ENCODE measurements at regions not wholly inside any gene's neighbourhood (a gene's known extent, or its start where the extent isn't known, plus 50 kb on each side); places are given as distances from the start of the nearest gene placed in this dataset.

- Mint-ChIP-seq H3K36me3 (no peaks in the 10 kb centered on the region; the same call in 1 of the 2 replicates), H3K27me3 (ENCODE audit: low read depth) (no peaks in the 10 kb centered on the region), H3K4me3 (no peak overlapping the region), H3K27ac (no peak overlapping the region), H3K9me3 (peaks cover 20% of the 10 kb centered on the region), H3K4me1 (no peaks in the 10 kb centered on the region)
- CTCF ChIA-PET = no interaction called here
- no peak for DNase-seq (ENCODE audit: low spot score)
- POLR2A ChIA-PET = no interaction called here
- TF ChIP-seq NR2C2 (CRISPR knock-in tag; IDR thresholded peaks at IDR 0.05) (no peak), AFF4 (CRISPR knock-in tag; IDR thresholded peaks at IDR 0.05; ENCODE audit: borderline replicate concordance) (no peak), JAZF1 (CRISPR knock-in tag; IDR thresholded peaks at IDR 0.05) (no peak), OVOL2 (CRISPR knock-in tag; IDR thresholded peaks at IDR 0.05; ENCODE audit: borderline replicate concordance) (no peak), SOX15 (CRISPR knock-in tag; IDR thresholded peaks at IDR 0.05) (no peak), TEAD1 (CRISPR knock-in tag; IDR thresholded peaks at IDR 0.05) (no peak), FOXJ3 (CRISPR knock-in tag; IDR thresholded peaks at IDR 0.05; ENCODE audit: borderline replicate concordance) (no peak)
- TF ChIP-seq, protein P1, sequence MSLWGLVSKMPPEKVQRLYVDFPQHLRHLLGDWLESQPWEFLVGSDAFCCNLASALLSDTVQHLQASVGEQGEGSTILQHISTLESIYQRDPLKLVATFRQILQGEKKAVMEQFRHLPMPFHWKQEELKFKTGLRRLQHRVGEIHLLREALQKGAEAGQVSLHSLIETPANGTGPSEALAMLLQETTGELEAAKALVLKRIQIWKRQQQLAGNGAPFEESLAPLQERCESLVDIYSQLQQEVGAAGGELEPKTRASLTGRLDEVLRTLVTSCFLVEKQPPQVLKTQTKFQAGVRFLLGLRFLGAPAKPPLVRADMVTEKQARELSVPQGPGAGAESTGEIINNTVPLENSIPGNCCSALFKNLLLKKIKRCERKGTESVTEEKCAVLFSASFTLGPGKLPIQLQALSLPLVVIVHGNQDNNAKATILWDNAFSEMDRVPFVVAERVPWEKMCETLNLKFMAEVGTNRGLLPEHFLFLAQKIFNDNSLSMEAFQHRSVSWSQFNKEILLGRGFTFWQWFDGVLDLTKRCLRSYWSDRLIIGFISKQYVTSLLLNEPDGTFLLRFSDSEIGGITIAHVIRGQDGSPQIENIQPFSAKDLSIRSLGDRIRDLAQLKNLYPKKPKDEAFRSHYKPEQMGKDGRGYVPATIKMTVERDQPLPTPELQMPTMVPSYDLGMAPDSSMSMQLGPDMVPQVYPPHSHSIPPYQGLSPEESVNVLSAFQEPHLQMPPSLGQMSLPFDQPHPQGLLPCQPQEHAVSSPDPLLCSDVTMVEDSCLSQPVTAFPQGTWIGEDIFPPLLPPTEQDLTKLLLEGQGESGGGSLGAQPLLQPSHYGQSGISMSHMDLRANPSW (CRISPR knock-in tag; conservative IDR thresholded peaks at IDR 0.05; ENCODE audit: low read depth) = no peak
- TF ChIP-seq, protein P2, sequence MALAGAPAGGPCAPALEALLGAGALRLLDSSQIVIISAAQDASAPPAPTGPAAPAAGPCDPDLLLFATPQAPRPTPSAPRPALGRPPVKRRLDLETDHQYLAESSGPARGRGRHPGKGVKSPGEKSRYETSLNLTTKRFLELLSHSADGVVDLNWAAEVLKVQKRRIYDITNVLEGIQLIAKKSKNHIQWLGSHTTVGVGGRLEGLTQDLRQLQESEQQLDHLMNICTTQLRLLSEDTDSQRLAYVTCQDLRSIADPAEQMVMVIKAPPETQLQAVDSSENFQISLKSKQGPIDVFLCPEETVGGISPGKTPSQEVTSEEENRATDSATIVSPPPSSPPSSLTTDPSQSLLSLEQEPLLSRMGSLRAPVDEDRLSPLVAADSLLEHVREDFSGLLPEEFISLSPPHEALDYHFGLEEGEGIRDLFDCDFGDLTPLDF (CRISPR knock-in tag; IDR thresholded peaks at IDR 0.05) = no peak
- no peak for ATAC-seq
Observed at GRCh38 chr10:88174391-88174790, 311.0 kb downstream of the PTEN start.

- no peak for DNase-seq (ENCODE audit: low spot score)
- H3K9me3 Mint-ChIP-seq = peaks cover 13% of the 10 kb centered on the region
- TF ChIP-seq FOXJ3 (CRISPR knock-in tag; IDR thresholded peaks at IDR 0.05; ENCODE audit: borderline replicate concordance) (no peak), MLX (CRISPR knock-in tag; IDR thresholded peaks at IDR 0.05) (no peak), TEAD1 (CRISPR knock-in tag; IDR thresholded peaks at IDR 0.05) (no peak), MXD4 (CRISPR knock-in tag; IDR thresholded peaks at IDR 0.05; ENCODE audit: borderline replicate concordance) (no peak)
- TF ChIP-seq, protein P1 (CRISPR knock-in tag; conservative IDR thresholded peaks at IDR 0.05; ENCODE audit: low read depth) = no peak
- ChIA-PET POLR2A (no interaction called here), CTCF (no interaction called here)
- H3K36me3 Mint-ChIP-seq = no peaks in the 10 kb centered on the region; the same call in 1 of the 2 replicates
- no peak overlapping the region for H3K27ac Mint-ChIP-seq
- no peaks in the 10 kb centered on the region for H3K27me3 Mint-ChIP-seq (ENCODE audit: low read depth)
- no peak for ATAC-seq
- no peak overlapping the region for H3K4me3 Mint-ChIP-seq
- H3K4me1 Mint-ChIP-seq = no peaks in the 10 kb centered on the region
Observed at GRCh38 chr10:88178758-88179157, 315.3 kb downstream of the PTEN start.
